Esophagus muscularis mucosa (tissue), 4 donors: ENCODE measurements at regions not wholly inside any gene's neighbourhood (a gene's known extent, or its start where the extent isn't known, plus 50 kb on each side); places are given as distances from the start of the nearest gene placed in this dataset.

ENCODE experiments used
- DNase-seq: peaks from one replicate; pipeline ENCODE4 v3.0.0-alpha.2; 2017; ENCODE audit errors: extremely low spot score
- H3K27ac ChIP-seq, 4 donors: fragments of 200-600 bp; sonication (generic); replicated peaks in 1 of 4; 1 replicate in 3 of 4; 2 replicates in 1 of 4; pipeline ENCODE4 v1.5.1; 2016 to 2019; ENCODE audit warnings: mild to moderate bottlenecking in 1 of 4
- H3K27me3 ChIP-seq, 4 donors: fragments of 200-600 bp; sonication (generic); one replicate each; pipeline versions ENCODE4 v1.5.1 to v1.6.0; 2016 to 2019
- H3K36me3 ChIP-seq, 4 donors: fragments of 200-600 bp; sonication (generic); one replicate each; pipeline ENCODE4 v1.5.1; 2016 to 2019
- H3K4me1 ChIP-seq, 4 donors: fragments of 200-600 bp; sonication (generic); one replicate each; pipeline ENCODE4 v1.5.1; 2016 to 2019
- H3K4me3 ChIP-seq, 4 donors: fragments of 200-600 bp; sonication (generic); 1 replicate in 2 of 4; 2 replicates in 2 of 4; pipeline ENCODE4 v1.5.1; 2016 to 2019; ENCODE audit warnings: mild to moderate bottlenecking in 4 of 4, moderate library complexity in 1 of 4
- H3K9me3 ChIP-seq, 4 donors: fragments of 200-600 bp; sonication (generic); 1 replicate in 3 of 4; 2 replicates in 1 of 4; pipeline ENCODE4 v1.5.1; 2016 to 2019
- EP300 ChIP-seq: sonication (generic); formaldehyde crosslinking; IDR thresholded peaks from one replicate; pipeline ENCODE4 v1.6.1; 2017; ENCODE audit warnings: antibody characterized with exemption
- POLR2A ChIP-seq: fragments of 450-650 bp; IDR thresholded peaks from one replicate; pipeline ENCODE4 v1.6.1; 2017; ENCODE audit warnings: antibody characterized with exemption, moderate library complexity, mild to moderate bottlenecking, low read depth
- POLR2AphosphoS5 ChIP-seq, 2 donors: sonication (generic); formaldehyde crosslinking; IDR thresholded peaks; one replicate each; pipeline ENCODE4 v1.6.1; 2017; ENCODE audit warnings: antibody characterized with exemption in 2 of 2
- WGBS: methylation state at CpG from one replicate; pipeline ENCODE4 v1.1.5; 2018; 5-methylcytosine and 5-hydroxymethylcytosine counted together
- intact Hi-C: fragments of 100-400 bp; cut with DNase I; formaldehyde crosslinking; loops from one replicate; pipeline ENCODE4 v1.15.1; 2023
- TF ChIP-seq, protein P1 (sequence below), 3 experiments: fragments of 200-600 bp in 2 of 3; fragments of 450-650 bp in 1 of 3; sonication (generic) in 2 of 3; IDR thresholded peaks; one replicate each; pipeline ENCODE4 v1.5.1; 2017 to 2019; ENCODE audit warnings: antibody characterized with exemption in 3 of 3, mild to moderate bottlenecking in 2 of 3, moderate library complexity in 1 of 3

DNA sequence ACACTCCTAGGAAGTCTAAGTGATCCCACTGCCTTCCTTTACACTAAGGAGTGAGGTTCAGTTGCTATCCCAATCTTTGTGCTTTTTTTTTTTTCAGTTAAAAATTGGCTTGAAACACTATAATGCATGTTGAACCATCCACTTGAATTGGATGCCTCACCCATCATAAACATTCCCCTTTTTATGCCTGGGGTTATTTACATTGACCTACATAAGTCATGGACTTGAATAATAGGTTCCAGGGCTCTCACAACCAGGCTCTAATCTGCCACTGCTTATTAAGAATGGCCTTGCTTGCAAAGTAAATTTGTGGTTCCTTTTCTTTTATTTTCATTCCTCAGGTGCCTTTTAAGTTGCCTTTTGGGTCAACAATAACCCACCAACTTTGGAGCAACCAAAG is 236.1 kb upstream of the MEIS1 start:
- no peak for DNase-seq
- TF ChIP-seq POLR2A (no peak), POLR2AphosphoS5 (IDR thresholded peaks at IDR 0.05) (no peak), EP300 (no peak)
- TF ChIP-seq, protein P1, sequence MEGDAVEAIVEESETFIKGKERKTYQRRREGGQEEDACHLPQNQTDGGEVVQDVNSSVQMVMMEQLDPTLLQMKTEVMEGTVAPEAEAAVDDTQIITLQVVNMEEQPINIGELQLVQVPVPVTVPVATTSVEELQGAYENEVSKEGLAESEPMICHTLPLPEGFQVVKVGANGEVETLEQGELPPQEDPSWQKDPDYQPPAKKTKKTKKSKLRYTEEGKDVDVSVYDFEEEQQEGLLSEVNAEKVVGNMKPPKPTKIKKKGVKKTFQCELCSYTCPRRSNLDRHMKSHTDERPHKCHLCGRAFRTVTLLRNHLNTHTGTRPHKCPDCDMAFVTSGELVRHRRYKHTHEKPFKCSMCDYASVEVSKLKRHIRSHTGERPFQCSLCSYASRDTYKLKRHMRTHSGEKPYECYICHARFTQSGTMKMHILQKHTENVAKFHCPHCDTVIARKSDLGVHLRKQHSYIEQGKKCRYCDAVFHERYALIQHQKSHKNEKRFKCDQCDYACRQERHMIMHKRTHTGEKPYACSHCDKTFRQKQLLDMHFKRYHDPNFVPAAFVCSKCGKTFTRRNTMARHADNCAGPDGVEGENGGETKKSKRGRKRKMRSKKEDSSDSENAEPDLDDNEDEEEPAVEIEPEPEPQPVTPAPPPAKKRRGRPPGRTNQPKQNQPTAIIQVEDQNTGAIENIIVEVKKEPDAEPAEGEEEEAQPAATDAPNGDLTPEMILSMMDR (IDR thresholded peaks at IDR 0.05), result no peak
- Histone ChIP-seq H3K9me3 (no peaks in the 10 kb centered on the region), H3K27me3 (no peaks in the 10 kb centered on the region), H3K36me3 (no peaks in the 10 kb centered on the region), H3K4me1 (no peaks in the 10 kb centered on the region), H3K4me3 (no peak overlapping the region), H3K27ac (no peak overlapping the region)
- intact Hi-C loops, result no loop called here

DNA sequence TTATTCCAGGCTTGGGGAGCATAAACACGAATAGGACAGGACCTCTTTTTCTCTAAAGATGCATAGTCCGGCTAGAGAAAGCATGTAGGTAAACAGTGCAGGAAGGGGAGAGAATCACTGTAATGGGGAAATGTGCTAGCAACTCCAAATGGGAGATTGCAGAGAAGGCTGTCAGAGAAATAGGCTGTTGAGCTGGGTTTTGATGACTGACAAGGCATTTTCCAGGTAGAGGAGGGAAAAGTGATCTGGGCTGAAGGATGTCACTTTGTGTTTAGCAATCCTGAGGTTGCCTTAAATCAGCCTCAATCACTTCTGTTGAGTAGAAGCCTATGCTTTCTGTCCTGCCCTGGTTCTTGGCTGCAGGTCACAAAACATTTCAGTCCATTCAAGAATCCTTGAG is 242.0 kb upstream of the MEIS1 start:
- no peaks in the 10 kb centered on the region for H3K27me3 ChIP-seq
- no peaks in the 10 kb centered on the region for H3K9me3 ChIP-seq
- H3K27ac ChIP-seq, result no peak overlapping the region
- H3K36me3 ChIP-seq, result no peaks in the 10 kb centered on the region
- TF ChIP-seq EP300 (no peak), POLR2AphosphoS5 (IDR thresholded peaks at IDR 0.05) (no peak), POLR2A (no peak)
- TF ChIP-seq, protein P1 (IDR thresholded peaks at IDR 0.05), result no peak
- peak; percentile 53 for DNase-seq
- H3K4me1 ChIP-seq, result no peaks in the 10 kb centered on the region
- 75% methylated on average over 2 of the region's 2 CpGs for WGBS
- intact Hi-C loops, result no loop called here
- H3K4me3 ChIP-seq, result no peak overlapping the region

DNA sequence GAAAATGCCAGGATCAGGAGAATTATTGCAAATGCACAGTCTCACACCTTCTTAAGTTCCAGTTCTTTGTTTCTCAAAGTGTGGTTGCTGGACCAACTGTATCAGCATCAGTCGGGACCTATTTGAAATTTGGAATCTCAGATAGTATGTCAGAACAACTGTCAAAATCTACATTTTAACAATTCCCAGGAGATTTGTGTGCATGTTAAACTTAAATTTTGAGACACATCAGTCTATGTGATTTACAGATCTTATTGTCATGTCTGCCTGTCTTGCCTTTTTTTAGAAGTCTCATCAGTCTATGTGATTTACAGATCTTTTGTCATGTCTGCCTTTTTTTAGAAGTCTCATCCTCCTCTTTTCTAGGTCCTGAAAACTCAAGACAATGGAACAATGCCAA is 243.6 kb upstream of the MEIS1 start:
- Histone ChIP-seq H3K36me3 (no peaks in the 10 kb centered on the region), H3K27me3 (no peaks in the 10 kb centered on the region), H3K4me1 (no peaks in the 10 kb centered on the region), H3K27ac (no peak overlapping the region), H3K4me3 (no peak overlapping the region), H3K9me3 (no peaks in the 10 kb centered on the region)
- 73% methylated on average over 1 of the region's 1 CpG for WGBS
- no peak for TF ChIP-seq POLR2AphosphoS5 (IDR thresholded peaks at IDR 0.05)
- TF ChIP-seq EP300, result no peak
- no peak for TF ChIP-seq POLR2A
- TF ChIP-seq, protein P1 (IDR thresholded peaks at IDR 0.05), result no peak
- peak; percentile 34 for DNase-seq
- intact Hi-C loops, result no loop called here

DNA sequence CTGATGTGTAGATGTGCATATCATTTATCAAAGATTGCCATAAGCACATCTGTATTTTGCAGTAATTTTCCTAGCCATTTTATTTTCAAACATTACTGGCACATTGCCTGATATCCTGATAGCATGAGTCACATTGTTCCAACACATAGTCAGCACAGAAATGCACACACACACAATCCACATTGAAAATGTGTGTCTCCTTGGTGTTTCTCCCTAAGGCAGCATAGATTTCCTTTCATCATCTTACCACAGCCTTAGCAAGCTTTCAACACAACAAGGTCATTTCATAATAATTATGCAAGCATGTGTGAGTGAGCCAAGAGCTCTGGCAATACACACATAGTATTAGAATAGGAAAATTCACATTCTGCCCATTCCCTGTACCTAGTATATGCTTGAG is 245.4 kb upstream of the MEIS1 start:
- no peak for DNase-seq

DNA sequence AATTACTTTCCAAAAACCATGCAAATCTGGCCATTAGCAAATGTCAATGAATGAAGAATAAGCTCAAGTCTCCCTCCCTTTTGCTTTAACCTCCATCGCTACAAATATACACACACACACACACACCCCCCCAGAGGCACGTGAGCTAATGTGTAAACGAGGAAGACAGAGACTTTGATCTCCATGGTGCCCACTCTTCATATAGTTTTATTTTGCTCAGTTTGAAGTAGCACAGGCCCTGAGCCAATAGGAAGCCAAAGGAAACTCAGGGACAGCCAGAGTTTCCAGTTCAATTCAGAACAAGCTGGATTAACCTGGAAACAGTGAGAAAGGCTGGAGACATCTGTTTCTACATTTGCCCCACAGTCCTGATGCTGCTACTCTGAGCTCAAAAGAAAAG is 248.4 kb upstream of the MEIS1 start:
- DNase-seq, result peak; percentile 17
- TF ChIP-seq EP300 (no peak), POLR2AphosphoS5 (IDR thresholded peaks at IDR 0.05) (no peak), POLR2A (no peak)
- TF ChIP-seq, protein P1 (IDR thresholded peaks at IDR 0.05), result no peak
- WGBS, result 63% methylated on average over 3 of the region's 3 CpGs
- Histone ChIP-seq H3K27ac (no peak overlapping the region), H3K9me3 (no peaks in the 10 kb centered on the region), H3K4me1 (no peaks in the 10 kb centered on the region), H3K27me3 (no peaks in the 10 kb centered on the region), H3K4me3 (no peak overlapping the region), H3K36me3 (no peaks in the 10 kb centered on the region)
- intact Hi-C loops, result no loop called here

More for the DNA sequence above, 245.4 kb upstream of the MEIS1 start:
- Histone ChIP-seq H3K36me3 (no peaks in the 10 kb centered on the region), H3K4me3 (no peak overlapping the region), H3K27ac (no peak overlapping the region), H3K4me1 (no peaks in the 10 kb centered on the region), H3K27me3 (no peaks in the 10 kb centered on the region), H3K9me3 (no peaks in the 10 kb centered on the region)
- intact Hi-C loops, result no loop called here
- no peak for TF ChIP-seq EP300
- peak in 1 of 2 donors; percentile 47 for TF ChIP-seq POLR2AphosphoS5 (IDR thresholded peaks at IDR 0.05)
